ENCODE measurements at regions not wholly inside any gene's neighbourhood (a gene's known extent, or its start where the extent isn't known, plus 50 kb on each side); places are given as distances from the start of the nearest gene placed in this dataset.

DNA sequence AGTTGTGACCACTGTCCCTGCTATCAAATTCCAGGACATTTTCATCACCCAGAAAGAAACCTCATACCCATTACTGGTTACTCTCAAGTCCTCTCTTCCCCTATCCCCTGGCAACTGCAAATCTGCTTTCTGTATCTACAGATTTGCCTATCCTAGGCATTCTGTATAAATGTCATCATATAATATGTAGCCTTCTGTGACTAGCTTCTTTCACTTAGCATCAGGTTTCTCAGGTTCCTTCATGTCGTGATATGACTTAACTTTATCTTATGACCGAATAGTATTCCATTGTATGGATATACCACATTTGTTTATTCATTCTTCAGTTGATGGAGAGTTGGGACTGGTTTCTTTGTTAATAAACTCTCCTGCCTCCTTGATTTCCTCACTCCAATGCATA lies 60.5 kb downstream of the PMAIP1 start:
- TF ChIP-seq EZH2 (IDR thresholded peaks at IDR 0.05) (no peak), POLR2AphosphoS5 (IDR thresholded peaks at IDR 0.05; ENCODE audit: borderline replicate concordance, low read depth, low read length) (no peak), FOXP2 (optimal IDR thresholded peaks at IDR 0.05; ENCODE audit: control extremely low read depth, extremely low read length, insufficient read depth) (no peak)

All from SK-N-MC (cell line).